D341Med (cell line): ENCODE measurements at regions not wholly inside any gene's neighbourhood (a gene's known extent, or its start where the extent isn't known, plus 50 kb on each side); places are given as distances from the start of the nearest gene placed in this dataset.

Source experiments
- DNase-seq: peaks from one replicate; pipeline ENCODE4 v3.0.0; 2012; ENCODE audit warnings: low spot score

DNA sequence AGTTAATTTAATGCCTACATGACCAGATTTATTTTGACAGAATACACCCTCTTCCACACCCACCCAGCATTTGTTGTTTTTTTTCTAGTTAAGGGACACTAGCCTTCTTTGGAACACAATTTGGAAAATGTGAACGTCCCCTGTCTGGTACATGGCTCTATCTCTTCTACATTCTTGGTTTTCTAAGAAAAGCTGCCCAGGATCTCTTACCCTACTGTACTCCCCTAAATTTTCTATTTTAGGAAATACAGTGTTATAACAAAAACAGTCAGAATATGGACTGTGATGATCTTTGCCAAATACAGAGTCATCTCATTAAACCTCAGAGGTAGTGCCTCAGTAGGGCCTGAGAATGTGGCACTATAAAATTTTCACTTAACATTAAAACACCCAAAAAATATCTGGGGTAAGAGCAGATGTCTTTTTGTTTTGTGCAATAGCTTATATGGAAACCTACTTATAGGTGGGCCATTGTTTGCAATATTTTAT, 93.1 kb upstream of the SPON1 start:
- no peak for DNase-seq

GRCh38 chr11:13874597-13874996, 87.9 kb upstream of the SPON1 start:
- no peak for DNase-seq

DNA sequence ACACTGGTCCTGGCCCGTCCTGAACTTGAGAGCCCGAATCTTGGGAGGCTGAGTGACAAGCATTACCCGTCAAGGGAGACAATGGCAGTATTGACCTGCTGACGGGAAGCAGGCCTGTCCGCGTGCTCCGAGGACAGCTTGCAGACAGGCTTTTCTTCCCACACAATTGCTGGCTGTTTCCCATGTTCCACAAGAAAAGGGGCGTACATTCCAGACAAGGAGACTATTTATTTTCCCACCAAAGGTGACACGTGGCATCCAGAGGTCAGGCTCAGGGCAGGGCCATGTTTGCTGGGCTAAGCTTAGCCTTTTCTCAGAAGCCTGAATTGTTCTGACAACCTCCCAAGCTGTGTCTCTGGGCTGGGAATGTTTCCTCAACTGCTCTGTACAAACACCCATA, 86.9 kb upstream of the SPON1 start:
- DNase-seq = no peak

DNA sequence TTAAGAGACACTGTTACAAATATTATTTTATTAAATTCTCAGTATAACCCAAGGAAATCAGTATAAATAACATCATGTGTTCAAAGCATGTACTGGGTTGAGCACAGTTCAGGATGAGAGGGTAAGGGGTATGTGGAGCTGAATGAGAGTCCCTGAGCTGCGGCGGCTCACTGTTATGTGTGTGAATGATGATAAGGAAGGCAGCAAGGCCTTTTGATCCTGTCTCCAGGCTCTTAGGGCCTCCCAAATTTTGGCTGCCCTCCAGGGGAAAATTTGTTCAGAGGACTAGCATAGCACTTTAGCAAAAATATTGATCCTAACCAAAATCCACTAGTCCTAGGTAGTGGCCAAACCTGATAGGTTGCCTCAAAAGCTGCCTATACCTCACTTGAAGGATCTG, 86.1 kb upstream of the SPON1 start:
- DNase-seq = no peak

DNA sequence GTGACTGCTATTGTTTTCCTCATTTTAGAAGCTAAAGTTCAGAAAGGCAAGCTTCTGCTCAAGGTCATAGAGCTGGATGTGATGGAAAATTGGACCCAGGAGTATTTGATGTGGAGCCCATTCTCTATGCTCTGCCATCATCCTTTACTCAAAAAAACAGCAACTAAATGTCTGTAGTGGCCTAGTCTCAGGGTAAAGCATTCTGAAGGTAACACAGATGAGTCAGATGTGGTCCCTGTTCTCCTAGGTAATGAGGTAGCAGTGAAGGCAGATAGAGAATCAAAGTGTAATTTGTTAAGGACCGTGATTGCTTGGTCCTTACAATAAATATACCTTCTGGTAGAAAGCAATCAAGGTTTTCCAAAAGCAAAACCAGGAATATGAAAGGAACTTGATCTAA, 84.4 kb upstream of the SPON1 start:
- no peak for DNase-seq

DNA sequence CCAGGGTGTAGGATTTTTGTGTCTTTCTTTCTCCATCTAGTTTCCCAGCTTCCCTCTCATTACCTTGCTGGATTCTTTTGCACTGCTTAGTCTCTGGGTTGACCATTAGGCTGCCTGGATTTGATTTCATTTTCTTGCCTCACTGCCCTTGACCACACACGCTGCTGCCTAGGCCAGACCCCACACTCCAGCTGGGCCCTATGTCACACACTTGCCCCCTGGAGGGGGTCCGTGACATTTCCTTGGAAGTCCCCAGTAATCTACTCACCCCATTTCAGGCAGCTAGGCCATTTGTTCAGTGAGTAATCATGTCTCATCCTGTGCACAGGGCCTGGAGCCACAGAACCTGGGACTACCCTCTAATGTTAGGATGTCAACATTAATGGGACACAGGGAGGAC, 81.9 kb upstream of the SPON1 start:
- DNase-seq = no peak

- DNase-seq = no peak
Measured at GRCh38 chr11:13881226-13881905, 81.2 kb upstream of the SPON1 start.

GRCh38 chr11:13883042-13883441, 79.5 kb upstream of the SPON1 start:
- no peak for DNase-seq

DNA sequence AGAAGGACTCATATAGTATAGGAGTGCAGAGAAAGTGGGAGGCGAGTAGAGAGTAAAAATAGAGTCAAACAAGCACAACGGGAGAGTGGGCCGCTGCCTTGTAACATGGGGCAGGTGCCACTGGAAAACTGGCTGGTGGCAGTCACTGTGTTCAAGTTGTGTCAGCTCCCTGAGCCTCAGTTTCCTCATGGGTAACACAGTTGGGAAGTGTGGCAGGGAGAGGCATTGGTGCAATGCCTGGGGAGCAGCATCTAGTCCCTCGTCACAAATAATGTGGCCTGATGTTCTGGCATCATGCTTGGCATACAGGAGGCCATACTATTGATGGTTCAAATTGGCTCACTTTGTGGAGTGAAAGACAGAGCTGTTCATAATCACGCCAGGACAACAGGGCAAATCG, 78.9 kb upstream of the SPON1 start:
- DNase-seq = no peak

- DNase-seq = no peak
Measured at GRCh38 chr11:13884158-13884799, 78.2 kb upstream of the SPON1 start.

DNA sequence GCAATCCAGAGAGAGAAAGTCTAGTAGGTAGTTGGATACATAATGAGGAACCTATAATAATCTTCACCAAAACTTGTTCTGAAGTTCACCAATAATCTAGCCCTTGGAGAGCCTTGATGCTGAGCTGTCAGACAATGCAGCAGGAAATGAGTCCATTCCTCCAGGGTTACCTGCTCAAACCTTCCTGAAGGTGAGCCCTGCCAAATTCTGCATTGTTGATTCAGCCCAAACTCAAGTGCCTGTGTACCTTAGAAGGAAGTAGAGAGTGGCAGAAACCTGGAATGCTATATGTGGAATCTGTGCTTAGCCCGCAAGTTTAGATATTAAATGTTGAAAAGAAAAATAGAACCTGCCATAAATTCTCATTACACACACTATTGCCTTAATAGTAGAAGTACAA, 77.4 kb upstream of the SPON1 start:
- no peak for DNase-seq

DNA sequence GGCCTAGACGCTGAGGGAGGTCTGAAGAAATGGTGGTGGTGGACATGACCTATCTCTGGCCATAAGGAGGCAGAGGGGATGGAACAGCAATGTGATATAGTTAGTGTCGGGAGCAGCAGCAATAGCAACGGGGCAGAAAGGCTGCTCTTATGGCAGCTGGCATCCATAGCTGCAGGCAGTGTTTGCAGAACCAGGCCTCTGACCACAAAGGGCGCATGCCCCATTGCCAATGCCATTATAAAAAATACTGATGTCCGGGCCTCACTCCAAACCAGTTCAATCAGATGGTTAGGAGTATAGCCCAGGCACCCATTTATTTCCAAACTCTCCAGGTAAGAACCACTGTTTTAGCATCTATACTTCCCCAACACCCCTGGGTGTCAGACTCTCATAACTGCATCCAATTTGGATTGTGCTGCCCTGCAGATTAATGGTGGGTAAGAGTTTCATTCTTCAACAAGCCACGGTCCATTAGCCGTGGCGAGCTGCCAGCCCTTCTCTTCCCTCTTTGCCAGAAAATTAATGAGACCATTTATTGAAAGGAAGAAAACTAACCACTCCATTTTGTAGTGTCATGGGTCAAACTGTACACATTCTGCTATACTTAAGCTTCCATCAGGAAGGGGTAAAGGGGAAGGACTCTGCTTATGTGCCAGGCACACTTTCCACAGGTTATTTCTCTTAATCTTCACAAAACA, 72.8 kb upstream of the SPON1 start:
- no peak for DNase-seq

DNA sequence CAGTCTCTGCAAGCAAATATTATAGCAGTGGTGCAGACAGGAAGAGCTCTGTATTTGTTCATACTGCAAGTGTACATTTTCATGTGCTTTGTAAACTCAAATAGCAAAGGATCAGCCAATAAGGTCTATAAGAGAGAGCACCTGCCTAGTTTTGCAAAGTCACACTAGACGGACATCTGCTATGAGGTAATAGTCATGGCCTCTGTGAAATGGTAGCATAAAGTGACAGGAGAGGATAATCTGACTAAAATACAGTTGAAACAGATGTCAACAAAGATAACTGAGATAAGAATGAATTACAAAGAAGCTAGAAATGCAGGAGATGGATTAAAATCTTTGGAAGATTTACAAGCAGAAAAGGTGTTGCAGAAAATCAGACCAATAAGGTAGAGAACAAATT, 70.6 kb upstream of the SPON1 start:
- no peak for DNase-seq

DNA sequence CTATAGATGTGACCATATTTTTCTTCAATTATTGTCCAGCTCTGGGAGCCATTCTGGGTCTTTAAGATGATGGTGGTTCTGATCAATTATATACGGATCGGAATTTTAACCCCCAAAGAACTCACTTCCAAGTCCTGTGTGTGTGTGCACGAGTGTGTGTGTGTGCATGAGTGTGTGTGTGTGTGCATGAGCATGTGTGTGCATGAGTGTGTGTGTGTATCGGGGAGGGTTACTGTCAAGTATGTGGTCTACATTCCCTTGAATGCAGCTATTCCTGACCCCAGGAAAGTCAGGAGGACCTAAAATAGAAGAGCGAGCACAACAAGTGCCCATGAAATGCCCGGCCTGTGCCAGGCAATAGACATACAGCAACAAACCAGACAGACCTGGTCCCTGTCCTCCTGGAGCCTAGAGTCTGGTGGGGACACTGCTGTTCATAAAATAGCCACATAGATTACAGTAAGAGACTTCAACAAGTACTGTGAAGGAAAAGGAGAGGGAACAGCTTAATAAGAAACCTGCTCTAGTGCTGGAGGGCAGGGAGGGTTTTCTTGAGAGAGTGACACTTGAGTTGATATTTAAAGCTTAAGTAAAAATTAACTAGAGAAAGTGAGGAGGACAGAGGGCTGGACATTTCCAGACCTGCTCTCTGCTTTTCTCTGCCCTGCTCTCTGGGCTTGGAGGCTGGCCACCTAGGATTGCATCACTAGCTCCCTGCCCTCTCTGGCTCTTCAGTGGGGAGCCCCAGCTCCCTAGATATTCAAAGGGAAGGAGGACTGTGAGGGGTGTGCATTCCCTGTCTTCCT, 66.1 kb upstream of the SPON1 start:
- no peak for DNase-seq

DNA sequence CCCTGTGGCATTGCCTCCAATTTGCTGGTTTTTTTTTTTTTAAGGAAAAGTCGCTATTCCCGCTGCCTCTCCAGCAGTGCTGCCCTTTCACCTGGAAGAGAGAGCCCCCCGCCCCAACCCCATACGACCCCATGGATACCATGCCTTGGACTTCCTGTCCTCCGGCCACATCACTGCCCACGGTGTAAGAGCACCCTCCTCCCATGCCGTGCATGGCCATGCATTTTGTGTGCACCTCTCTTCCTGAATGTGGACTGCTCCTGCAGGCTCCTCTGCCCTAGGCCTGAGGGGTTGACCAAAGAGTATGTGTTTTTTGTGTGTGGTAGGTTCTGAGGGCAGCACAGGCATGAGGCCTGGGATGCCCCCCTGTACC, 65.6 kb upstream of the SPON1 start:
- no peak for DNase-seq

DNA sequence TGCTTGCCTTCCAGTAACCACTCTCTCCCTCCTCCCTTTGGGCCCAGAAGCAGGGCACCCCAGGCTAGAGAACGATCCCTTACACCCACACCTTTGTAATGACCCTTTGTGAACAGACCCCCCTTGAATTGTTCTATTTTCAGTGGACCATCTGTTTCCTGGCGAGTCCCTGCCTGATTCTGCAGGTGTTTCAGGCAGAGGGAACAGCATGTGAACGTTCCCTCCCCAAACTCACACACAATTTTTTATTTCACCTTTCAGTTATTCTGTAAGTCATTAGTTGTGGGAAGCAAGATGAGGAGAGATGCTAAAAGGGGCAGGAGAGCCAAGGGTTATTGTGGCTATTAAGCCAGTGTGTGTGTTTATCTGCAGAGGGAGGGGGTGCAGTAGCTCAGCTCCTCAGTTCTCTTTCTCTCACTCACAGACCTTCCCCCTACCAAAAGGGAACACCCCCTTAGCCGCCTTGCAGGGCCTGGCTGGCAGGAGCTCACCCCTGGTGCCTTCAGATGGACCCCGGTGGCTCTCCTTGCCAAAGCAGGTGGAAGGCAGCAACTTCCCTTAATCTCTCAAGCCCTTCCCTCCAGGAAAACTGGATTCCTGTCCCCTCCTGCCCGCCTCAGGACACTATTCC, 64.8 kb upstream of the SPON1 start:
- DNase-seq = no peak

GRCh38 chr11:13899603-13900002, 62.9 kb upstream of the SPON1 start:
- DNase-seq = no peak

DNA sequence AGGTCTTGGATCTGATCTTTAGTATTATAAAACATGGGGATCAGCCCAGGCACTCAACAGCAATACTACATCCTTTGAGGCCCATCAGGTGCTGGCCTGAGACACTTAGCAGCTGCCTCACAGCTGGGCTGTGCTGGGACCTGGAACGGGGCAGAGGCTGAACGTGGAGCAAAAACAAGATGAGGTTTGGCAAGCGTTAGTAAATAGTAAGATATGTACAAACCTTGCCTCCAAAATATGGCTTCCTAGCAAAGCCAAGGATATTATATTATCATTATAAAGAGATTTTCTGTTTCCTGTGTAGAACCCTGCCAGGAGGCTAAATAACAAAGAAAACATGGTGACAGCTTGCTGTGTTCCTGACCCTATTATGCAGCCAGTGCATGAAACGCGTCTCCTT, 60.0 kb upstream of the SPON1 start:
- DNase-seq = no peak

DNA sequence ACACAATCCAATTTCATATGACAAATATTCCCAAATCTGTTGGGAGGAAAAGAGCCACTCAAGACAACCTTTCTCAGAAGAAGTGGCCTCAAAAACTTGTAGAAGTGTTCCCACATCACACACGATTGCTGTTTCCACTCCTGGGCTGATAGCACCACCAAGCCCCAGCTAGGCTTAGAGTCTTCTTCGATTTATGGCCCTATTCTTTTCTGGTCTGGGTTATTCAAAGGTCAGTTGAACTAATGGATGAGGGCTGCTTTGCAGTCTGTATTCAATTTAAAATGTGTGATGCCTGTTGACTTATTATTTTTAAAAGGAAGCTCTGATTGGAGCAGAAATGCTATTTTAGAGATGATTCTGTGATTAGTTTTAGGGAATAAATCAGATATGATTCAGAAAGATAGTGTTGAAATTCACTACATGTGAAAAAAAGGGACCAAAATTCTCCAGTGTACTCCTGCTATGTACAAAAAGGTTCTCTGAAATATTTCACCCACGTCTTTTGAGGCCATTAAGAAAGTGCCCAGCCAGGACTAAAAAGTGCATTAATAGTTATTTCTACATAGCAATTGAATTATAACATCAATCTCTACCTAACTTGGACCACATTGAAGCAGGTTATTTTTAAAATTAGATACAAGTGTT, 57.3 kb upstream of the SPON1 start:
- DNase-seq = no peak

DNA sequence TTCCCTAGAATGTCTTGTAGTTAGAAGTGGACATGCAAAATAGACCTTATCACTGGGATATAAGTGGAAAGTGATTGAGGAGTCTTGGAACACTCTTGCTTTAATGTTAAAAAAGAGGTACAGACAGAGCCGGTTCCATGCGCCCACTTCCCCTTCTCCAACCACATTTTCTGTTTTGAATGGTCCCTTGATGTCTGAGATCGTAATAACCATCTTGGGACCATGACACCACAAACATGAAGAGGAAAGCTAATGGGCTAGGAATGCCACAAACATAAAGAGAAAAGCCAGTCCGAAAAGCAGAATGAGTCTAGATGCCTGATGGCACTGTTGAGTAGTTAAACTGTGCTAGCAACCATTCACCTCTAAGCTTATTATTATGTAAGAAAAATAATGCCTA, 54.8 kb upstream of the SPON1 start:
- DNase-seq = no peak

GRCh38 chr11:13908535-13908934, 54.0 kb upstream of the SPON1 start:
- no peak for DNase-seq
